DOHH2 (cell line): ENCODE measurements at regions not wholly inside any gene's neighbourhood (a gene's known extent, or its start where the extent isn't known, plus 50 kb on each side); places are given as distances from the start of the nearest gene placed in this dataset.

Experiments used
- H3F3A ChIP-seq: fragments of 200-600 bp; sonication (generic), shearing (Covaris generic); 2 replicates; pipeline ENCODE4 v1.6.0; 2016; ENCODE audit warnings: antibody characterized with exemption, mild to moderate bottlenecking; ENCODE audit not compliant: control insufficient read depth, insufficient read depth
- H3K27ac ChIP-seq: fragments of 200-600 bp; sonication (generic); 2 replicates; pipeline ENCODE4 v1.5.1; 2014; ENCODE audit warnings: low read depth, mild to moderate bottlenecking, low read length, moderate library complexity
- H3K27me3 ChIP-seq: fragments of 200-600 bp; sonication (generic); 2 replicates; pipeline ENCODE4 v1.6.1; 2014; ENCODE audit warnings: mild to moderate bottlenecking, low read length, mixed read lengths; ENCODE audit not compliant: control insufficient read depth
- H3K36me3 ChIP-seq: fragments of 200-600 bp; sonication (generic); 2 replicates; pipeline ENCODE4 v1.6.1; 2014; ENCODE audit warnings: mild to moderate bottlenecking, low read length, moderate library complexity, mixed read lengths; ENCODE audit not compliant: control insufficient read depth
- H3K4me1 ChIP-seq: fragments of 200-600 bp; sonication (generic); 2 replicates; pipeline ENCODE4 v1.6.1; 2014; ENCODE audit warnings: mild to moderate bottlenecking, low read length, mixed read lengths; ENCODE audit not compliant: control insufficient read depth
- H3K4me2 ChIP-seq: fragments of 200-600 bp; sonication (generic); 2 replicates; pipeline ENCODE4 v1.6.0; 2014; ENCODE audit warnings: mild to moderate bottlenecking, low read length, moderate library complexity
- H3K4me3 ChIP-seq: fragments of 200-600 bp; sonication (generic); 2 replicates; pipeline ENCODE4 v1.5.1; 2014; ENCODE audit warnings: mild to moderate bottlenecking, low read length, mixed read lengths
- H3K79me2 ChIP-seq: fragments of 200-600 bp; sonication (generic); 2 replicates; pipeline ENCODE4 v1.6.1; 2014; ENCODE audit warnings: mild to moderate bottlenecking, low read length, mixed read lengths; ENCODE audit not compliant: control insufficient read depth
- H3K9me2 ChIP-seq: fragments of 200-600 bp; sonication (generic); replicated peaks from 2 replicates; pipeline ENCODE4 v1.6.1; 2014; ENCODE audit warnings: mild to moderate bottlenecking, low read length, mixed read lengths; ENCODE audit not compliant: control insufficient read depth
- H3K9me3 ChIP-seq: fragments of 200-600 bp; sonication (generic); 2 replicates; pipeline ENCODE4 v1.6.1; 2014; ENCODE audit warnings: antibody characterized with exemption, low read length, mixed read lengths; ENCODE audit not compliant: control insufficient read depth, insufficient read depth
- H4K20me1 ChIP-seq: fragments of 200-600 bp; sonication (generic); 2 replicates; pipeline ENCODE4 v1.6.0; 2014; ENCODE audit warnings: low read depth, mild to moderate bottlenecking, antibody characterized with exemption, low read length, moderate library complexity; ENCODE audit not compliant: control insufficient read depth, insufficient read depth
- CTCF ChIP-seq: fragments of 200-600 bp; sonication (generic); IDR thresholded peaks from one replicate; pipeline ENCODE4 v1.5.1; 2014; ENCODE audit warnings: antibody characterized with exemption, mild to moderate bottlenecking, low read depth, low read length; ENCODE audit not compliant: poor library complexity, severe bottlenecking
- EZH2phosphoT487 ChIP-seq: fragments of 200-600 bp; sonication (generic); IDR thresholded peaks from 2 replicates; pipeline ENCODE4 v1.6.1; 2017; ENCODE audit warnings: borderline replicate concordance, mild to moderate bottlenecking, antibody characterized with exemption, low read length, moderate library complexity, mixed read lengths

- Histone ChIP-seq H3K36me3 (no peaks in the 10 kb centered on the region), H3F3A (no peaks in the 10 kb centered on the region), H4K20me1 (no peaks in the 10 kb centered on the region), H3K4me3 (no peak overlapping the region), H3K79me2 (no peaks in the 10 kb centered on the region), H3K4me1 (peaks cover 6% of the 10 kb centered on the region; the same call in 1 of the 2 replicates), H3K9me2 (no peaks in the 10 kb centered on the region), H3K27me3 (no peaks in the 10 kb centered on the region), H3K4me2 (no peak overlapping the region), H3K27ac (no peak overlapping the region), H3K9me3 (no peaks in the 10 kb centered on the region; the same call in 1 of the 2 replicates)
- no peak for TF ChIP-seq CTCF
These were observed 243.6 kb upstream of the CTSO start for GRCh38 chr4:156197216-156197615.

- H3K79me2 ChIP-seq: no peaks in the 10 kb centered on the region
- no peak overlapping the region for H3K4me3 ChIP-seq
- no peaks in the 10 kb centered on the region for H4K20me1 ChIP-seq
- peaks cover 6% of the 10 kb centered on the region; the same call in 1 of the 2 replicates for H3K4me1 ChIP-seq
- H3K27me3 ChIP-seq: no peaks in the 10 kb centered on the region
- H3K9me2 ChIP-seq: no peaks in the 10 kb centered on the region
- no peak overlapping the region for H3K4me2 ChIP-seq
- H3K9me3 ChIP-seq: no peaks in the 10 kb centered on the region; the same call in 1 of the 2 replicates
- no peak overlapping the region for H3K27ac ChIP-seq
- TF ChIP-seq CTCF (no peak), EZH2phosphoT487 (no peak)
- no peaks in the 10 kb centered on the region for H3F3A ChIP-seq
- H3K36me3 ChIP-seq: no peaks in the 10 kb centered on the region
These were observed 243.1 kb upstream of the CTSO start for GRCh38 chr4:156196722-156197121.

GRCh38 chr4:156195914-156196313 lies 242.2 kb upstream of the CTSO start:
- Histone ChIP-seq H3K9me3 (no peaks in the 10 kb centered on the region; the same call in 1 of the 2 replicates), H3F3A (no peaks in the 10 kb centered on the region), H3K4me1 (peaks cover under 1% of the 10 kb centered on the region; the same call in 1 of the 2 replicates), H4K20me1 (no peaks in the 10 kb centered on the region), H3K4me3 (no peak overlapping the region), H3K36me3 (no peaks in the 10 kb centered on the region), H3K9me2 (no peaks in the 10 kb centered on the region), H3K79me2 (no peaks in the 10 kb centered on the region), H3K27ac (no peak overlapping the region), H3K4me2 (no peak overlapping the region), H3K27me3 (no peaks in the 10 kb centered on the region)
- TF ChIP-seq EZH2phosphoT487: no peak
- TF ChIP-seq CTCF: no peak

- Histone ChIP-seq H3K27me3 (no peaks in the 10 kb centered on the region), H3K79me2 (no peaks in the 10 kb centered on the region), H3K36me3 (no peaks in the 10 kb centered on the region), H3F3A (no peaks in the 10 kb centered on the region), H3K9me3 (no peaks in the 10 kb centered on the region; the same call in 1 of the 2 replicates), H4K20me1 (no peaks in the 10 kb centered on the region), H3K4me3 (no peak overlapping the region), H3K4me1 (no peaks in the 10 kb centered on the region), H3K4me2 (no peak overlapping the region), H3K27ac (no peak overlapping the region), H3K9me2 (no peaks in the 10 kb centered on the region)
- TF ChIP-seq CTCF: no peak
- no peak for TF ChIP-seq EZH2phosphoT487
These were observed 241.2 kb upstream of the CTSO start for GRCh38 chr4:156194896-156195295.
